ENCODE measurements at regions not wholly inside any gene's neighbourhood (a gene's known extent, or its start where the extent isn't known, plus 50 kb on each side); places are given as distances from the start of the nearest gene placed in this dataset.

DNA sequence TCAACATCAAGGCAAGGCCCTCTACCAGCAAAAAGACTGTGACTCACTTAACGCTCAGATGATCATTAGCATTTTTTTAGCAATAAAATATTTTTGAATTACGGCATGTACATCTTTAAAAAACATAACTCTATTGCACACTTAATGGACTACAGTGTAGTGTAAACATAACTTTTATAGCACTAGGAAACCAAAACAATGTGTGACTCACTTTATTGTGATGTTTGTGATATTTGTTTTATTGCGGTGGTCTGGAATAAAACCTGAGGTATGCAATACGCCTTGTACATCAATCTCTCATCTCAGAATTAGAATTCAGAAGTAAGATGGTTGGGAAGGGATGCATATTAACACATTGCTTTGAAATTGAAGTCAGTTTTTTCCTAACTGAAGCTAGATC is 106.9 kb upstream of the PTCH1 start:
- no peak for DNase-seq (ENCODE audit: low spot score)

DNA sequence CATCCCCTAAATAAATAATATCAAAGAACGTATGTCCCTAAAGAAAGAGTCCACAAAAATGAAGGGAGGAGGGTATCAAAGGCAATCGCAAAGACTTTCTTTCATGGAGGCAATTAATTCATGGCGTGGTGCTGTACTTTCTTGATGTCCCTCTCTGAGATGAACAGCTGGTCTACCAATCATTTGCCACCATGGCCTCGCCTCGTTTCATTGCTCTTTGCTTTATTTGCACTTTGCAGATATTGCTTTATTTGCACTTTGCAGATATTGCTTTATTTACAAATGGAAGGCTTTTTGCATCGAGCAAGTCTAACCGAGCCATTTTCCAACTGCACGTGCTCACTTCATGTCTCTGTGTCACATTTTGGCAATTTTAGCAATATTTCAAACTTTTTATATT is 104.0 kb upstream of the PTCH1 start:
- DNase-seq (ENCODE audit: low spot score), result no peak

DNA sequence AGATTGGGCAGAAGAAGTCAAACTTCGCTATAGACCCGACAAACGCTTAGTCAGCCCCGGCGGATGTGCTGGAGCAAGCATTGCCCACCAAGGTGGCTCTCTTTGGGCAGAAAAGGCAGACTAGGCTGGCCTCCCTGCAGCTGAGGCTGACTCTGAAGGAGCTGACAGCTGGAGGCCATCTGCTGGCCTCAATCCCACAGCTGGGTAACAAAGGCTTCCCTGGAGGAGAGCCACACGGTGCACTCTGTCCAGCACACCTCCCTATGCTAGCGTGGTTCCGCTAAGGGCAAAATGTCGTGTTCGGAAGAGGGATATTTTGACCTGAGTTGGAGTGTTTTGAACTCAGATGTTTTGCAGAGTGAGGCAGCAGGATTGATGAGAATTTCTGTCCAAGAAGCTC is 103.5 kb upstream of the PTCH1 start:
- no peak for DNase-seq (ENCODE audit: low spot score)

DNA sequence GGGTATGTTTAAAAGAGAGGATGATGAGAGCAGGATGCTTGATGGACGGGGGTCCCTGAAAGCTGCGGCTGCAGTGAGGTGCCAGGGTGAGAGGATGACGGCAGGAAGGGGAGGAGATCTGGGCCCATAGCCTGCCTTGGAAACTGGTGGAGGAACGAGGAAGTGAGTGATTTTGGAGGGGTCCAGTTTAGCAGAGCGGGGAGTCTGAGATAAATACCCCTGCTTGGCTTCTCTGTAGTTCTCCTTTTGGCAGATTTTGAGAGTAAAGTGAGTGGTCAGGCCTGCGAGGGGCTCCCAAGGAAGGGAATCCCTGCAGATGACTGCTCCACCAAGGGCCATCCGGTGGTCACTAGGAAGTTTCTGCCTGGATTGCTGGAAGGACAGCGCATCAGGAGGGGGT is 98.5 kb upstream of the PTCH1 start:
- DNase-seq (ENCODE audit: low spot score), result no peak

DNA sequence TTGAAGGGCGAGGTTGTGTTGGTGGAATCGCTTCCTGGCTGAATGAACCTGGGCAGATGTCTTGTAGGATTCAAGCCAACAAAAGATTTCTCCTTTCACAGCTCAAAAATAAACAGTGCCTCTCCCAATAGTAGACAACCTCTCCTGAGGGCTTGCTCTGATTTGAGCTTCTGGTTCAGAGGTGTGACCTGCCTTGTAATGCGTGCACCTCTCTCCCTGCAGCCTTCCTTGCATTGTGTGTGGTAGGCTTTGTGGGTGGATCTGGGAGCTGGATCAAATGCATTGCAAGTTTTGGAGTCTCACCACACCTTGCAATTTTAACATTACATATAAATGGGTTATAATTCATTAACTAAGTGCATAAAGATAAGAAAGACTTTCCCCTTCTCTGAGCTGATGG is 96.9 kb upstream of the PTCH1 start:
- no peak for DNase-seq (ENCODE audit: low spot score)

DNA sequence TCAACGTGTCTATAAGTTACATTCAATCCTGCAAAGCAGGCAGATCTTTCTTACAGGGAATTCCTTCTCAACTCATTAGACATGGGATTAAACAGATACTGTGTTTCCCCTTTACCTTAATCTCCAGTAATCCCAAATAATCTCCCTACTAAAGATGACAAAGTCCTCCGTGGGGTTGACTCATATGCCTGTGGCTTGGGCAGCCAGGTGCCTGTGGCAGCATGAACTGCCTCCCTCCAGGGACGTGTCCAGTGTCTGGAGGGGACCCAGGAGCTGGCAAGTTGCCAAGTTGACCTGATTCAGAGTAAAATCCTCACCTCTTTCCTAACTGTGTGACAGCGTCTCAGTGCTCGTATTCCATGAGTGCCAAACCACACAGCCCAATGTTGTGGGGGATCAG is 94.6 kb upstream of the PTCH1 start:
- no peak for DNase-seq (ENCODE audit: low spot score)

DNA sequence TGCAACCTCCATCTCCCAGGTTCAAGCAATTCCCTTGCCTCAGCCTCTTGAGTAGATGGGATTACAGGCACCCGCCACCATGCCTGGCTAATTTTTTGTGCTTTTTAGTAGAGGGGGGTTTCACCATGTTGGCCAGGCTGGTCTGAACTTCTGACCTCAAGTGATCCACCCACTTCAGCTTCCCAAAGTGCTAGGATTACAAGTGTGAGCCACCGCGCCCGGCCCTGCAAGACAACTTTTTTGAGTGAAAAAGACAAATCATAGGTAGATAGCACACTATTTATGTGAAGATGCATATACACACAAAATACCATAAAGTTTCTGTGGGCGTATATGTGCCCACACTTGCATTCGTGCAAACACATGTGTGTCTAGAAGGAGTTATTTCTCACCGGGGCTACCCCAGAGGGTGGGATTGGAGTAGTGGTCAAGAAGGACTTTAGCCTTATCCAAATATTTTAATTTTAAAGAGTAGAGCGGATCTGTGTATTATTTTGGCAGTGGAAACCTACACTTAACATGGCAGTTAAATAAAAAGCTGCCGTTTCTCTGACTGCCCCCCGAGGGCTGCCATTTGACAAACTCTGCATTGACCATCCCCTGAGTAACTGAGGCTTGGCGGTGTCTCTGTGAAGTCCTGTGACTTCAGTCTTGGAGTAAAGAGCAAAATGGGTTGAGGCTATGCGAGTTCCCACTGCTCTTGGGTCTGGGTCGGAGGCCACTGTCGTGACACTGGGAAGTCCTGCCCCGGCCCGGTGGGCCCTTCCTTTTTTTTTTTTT is 93.4 kb upstream of the PTCH1 start:
- DNase-seq (ENCODE audit: low spot score), result no peak

DNA sequence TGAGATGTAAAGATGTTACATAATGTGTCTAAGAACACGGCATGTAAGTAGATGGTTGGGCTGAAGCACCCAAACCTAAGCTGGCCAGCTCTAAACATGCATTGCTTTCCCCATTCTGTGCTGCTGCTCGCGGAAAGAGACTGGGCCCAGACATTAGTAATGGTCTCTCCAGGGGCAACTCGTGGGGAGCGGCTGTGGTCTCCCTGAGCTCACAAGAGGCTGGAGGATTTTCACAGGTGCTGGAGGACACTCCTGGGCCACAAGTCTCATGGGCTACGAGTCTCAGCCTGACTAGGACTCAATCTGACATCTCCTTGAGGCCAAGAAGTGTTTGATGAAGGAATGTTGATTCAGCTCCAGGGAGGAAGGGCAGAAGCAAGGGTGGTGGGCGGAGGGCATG is 92.7 kb upstream of the PTCH1 start:
- no peak for DNase-seq (ENCODE audit: low spot score)

DNA sequence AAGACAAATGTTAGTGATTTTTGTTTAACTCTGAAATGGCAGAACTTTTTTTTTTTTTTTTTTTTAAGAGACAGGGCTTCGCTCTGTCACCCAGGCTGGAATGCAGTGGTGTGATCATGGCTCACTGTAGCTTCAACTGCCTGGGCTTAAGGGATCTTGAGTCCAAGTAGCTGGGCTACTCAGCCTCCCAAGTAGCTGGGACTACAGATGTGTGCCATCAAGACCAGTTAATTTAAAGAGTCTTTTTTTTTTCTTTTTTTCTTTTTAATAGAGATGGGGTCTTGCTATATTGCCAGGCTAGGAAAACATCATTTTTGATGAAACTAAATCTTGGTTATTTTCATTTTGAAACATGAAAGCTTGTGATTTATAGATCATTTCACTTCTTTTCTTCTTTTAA is 91.6 kb upstream of the PTCH1 start:
- no peak for DNase-seq (ENCODE audit: low spot score)

DNA sequence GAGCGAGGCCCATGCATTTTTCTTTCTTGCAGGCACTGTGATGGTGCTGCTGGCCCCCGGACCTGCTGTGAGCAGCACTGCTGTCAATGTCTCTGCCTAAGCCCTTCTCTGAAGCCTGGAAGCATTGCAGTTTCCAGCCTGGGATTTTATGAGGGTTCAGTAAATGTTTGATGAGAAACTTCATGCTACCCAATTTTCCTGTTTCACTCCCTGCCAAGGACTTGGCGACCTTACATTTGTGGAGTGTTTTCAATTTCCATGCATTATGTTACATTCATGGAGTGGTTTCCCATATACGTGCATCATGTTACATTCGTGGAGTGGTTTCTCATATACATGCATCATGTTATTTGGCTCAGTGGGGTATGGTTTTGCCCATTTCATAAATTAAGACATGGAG is 90.7 kb upstream of the PTCH1 start:
- no peak for DNase-seq (ENCODE audit: low spot score)

DNA sequence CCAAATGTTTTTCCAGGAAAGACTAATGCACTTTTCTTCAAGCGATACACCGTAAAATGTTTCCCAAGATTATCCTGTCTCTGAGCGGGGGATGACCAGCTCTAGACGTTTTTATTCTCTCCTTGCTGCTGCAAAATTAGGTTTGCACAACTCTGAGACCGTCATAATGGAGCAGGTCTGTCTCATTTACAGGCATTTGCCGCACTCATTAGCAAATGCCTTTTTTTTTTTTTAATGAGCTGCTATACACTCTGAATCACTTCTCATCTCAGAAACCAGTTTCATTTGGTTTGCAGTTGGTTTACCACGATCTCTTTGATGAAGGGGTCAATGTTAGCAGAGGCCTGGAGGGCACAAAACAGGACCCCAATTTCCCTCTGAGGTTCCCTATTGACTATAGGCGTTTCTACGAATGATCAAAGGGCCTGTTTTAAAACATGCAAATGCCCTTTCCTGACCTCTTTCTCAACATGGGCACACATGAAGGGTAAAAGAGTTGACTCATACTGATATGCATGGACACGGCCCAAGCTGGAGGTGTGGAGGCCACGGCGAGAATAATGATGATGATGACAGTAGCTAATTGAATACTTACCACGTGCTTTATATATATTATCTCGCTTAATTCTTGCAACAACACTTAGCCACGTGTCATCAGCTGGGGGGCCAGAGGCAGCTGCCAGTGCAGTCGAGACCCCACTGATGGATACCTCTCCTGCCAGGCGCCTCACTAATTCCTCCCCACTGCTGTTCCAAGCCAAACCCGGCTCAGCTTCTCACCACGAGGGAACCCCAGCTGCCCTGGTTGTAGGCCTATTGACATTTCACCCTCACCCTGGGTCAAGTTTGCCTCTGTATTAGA is 89.9 kb upstream of the PTCH1 start:
- no peak for DNase-seq (ENCODE audit: low spot score)

DNA sequence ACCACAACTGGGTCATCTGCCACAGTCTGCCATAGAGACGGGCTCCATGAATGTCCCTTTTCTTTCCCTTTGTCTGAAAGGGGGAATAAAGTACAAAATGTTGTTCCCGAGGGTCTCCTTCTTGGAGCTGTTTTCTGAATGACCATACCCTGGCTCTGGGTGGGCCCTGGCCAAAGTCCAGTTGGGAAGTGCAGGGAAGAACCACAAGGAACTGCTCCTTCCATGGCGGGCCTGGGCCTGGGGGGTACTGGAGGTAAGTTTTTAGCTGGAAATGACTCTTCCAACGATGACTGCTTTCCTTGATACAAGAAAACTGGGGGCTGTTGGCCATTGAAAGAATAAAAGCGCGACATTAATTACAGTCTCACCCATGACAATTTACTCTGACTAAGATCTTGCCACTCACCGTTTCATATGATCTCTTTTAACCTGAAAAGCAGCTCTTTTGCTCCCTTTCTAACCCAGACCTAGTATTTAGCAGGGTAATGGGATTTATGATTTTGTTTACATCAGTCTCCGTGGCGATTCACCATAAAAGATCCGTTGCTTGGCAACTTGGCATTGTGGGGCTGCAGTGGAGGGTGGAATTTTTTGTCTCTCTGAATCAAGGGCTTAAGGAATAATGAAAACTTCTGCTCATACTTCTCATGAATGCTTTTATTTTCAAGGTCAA is 89.2 kb upstream of the PTCH1 start:
- no peak for DNase-seq (ENCODE audit: low spot score)

DNA sequence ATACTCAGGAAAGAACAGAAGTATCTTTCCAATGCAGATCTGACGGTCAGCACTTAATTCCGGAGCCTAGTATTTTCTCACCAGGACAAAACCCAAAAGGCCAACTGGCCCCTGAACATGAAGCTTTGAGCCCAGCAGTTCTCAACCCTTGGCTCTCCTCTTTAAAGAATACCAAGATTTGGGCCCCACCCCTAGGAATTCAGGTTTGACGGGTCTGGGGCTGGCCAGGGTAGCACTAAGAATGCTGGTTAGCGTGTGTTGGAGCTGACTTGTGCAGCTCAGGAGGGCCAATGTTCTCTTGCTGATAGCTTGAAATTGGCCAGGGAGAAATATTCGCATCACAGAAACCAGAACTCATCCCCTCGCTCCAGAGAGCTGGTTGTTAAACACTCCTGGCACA is 88.3 kb upstream of the PTCH1 start:
- DNase-seq (ENCODE audit: low spot score), result no peak

DNA sequence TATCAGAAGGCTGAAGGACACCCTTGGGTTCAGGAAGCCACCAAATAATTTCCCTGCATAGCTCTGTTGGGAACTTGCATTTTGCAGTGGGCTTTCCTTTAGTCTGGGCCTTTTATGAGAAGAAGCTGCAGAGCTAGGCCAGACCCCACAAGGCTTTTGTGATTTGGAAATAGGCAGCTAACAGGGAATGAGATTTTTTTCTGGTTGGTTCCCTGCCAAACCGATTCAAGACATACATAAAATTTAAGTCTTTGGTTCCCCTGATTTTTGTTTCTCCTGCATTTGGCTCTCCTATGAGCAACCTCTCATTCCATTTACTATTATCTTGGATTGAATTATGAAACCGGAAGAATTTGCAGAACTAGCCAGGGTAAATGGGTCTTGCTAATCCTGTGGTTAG is 81.5 kb upstream of the PTCH1 start:
- DNase-seq (ENCODE audit: low spot score), result no peak

DNA sequence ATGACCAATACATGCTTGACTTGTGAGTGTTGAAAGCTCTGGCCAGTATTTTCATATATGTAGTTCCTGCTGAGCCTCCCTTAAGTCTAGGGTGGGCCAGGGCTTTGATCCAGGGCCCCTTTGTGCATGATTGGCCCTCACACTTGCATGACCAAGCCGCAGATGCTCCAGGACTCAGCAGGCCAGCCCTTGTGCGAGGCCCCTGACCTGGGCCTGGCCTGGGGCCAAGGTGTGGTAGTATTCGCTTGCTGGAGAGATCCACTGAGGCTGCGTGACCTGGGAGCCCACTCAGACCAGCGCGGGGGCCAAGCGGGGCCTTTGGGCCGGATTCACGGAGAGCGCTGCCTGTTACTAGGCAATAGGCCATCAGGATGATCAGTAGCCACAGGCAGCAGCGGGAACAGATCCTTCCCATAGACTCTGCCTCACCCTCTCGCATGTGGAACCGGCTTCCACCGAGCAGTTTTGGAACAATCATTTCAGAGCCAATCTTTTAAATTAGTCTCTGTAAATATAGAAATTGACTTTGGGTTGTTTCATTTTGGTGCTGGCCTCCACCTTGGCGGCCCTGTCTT is 79.0 kb upstream of the PTCH1 start:
- DNase-seq (ENCODE audit: low spot score), result no peak

DNA sequence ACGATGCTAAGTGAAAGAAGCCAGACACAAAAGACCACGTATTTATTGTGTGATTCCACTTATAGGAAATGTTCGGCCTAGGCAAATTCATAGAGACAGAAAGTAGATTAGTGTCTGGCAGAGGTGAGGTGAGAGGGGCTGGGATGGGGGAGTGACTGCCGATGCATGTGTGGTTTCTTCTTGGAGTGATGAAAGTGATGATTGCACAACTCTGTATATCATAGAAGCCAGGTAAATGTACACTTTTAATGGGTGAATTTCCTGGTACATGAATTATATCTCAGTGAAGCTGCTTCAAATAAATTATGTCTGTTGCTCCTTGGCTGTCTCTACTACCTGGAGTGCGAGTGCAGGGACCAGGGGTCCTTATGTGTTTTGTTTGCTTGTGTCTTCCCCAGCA is 76.2 kb upstream of the PTCH1 start:
- no peak for DNase-seq (ENCODE audit: low spot score)

DNA sequence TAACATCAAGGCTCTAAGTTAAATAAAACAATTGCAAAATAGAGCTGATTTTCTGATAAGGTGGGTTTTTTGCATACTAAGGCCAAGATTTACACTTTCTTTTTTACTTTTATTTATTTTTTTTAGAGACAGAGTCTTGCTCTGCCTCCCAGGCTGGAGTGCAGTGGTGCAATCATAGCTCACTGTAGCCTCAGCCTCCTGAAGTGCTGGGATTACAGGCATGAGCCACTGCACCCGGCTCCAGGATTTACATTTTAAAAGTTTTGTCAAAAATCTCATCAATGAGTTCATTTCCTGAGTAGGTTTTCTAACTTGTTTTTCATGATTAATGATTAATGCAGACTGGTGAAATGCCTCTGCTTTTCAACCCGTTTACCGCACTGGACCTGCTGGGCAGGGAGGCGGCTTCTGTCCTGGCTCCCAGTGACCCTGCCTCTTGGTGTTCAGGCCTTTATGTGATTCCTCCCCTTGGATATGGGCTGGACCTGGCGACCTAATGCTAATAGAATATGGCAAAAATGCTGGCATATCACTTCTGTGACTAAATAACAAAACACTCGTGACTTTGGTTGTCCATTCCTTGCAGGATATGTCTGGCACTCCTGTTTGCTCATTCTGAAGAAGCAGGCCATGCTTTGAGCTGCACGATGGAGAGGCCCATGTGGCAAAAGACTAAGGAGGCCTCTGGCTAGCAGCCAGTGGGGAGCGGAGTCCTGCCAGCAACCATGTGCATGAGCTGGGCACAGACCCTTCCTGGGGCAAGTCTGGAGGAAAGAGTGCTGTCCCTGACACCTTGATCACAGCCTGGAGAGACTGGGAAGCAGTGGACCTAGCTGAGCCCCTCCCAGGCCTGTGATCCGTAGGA is 72.2 kb upstream of the PTCH1 start:
- no peak for DNase-seq (ENCODE audit: low spot score)

DNA sequence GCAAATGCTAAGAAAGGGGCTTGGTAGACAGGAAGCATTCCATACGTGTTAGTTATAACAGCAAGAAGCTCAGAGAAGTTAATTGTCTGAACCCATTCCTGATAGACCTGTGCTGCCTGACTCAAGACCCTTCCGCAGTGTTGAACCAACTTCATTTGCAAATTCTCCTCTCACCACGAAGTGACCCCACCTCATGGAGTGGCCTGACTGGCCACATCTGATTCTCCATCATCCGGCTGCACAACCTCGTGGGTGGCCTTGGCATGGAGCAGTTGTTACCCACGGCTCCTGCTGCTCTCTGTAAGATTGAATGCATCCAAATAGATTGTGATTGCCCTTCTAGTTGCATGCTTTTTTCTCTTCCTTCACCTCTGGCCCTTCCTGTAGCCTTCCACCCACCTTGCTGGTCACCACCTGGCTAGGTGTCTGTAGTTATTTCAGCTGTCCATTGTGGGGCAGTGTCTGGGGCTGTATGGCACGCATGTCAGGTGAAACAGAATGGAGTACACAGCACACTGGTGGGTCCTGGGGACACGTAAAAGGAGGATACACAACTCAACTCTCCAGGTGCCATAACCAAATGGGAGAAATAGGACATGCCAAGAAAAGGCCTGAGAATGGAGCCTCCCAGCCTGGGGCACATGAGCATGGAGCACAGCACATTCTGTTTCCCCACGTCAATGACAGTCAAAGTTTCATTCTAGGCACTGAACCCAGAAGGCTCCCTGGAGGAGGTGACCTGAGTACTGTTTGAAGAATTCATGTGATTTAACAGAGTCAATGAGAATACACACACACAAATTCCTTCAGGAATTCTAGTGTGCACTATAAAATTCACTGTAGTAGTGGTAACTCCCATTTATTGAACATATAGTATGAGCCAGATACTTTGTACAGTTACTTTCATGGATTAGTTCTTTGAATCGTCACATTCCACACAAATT is 70.5 kb upstream of the PTCH1 start:
- no peak for DNase-seq (ENCODE audit: low spot score)

DNA sequence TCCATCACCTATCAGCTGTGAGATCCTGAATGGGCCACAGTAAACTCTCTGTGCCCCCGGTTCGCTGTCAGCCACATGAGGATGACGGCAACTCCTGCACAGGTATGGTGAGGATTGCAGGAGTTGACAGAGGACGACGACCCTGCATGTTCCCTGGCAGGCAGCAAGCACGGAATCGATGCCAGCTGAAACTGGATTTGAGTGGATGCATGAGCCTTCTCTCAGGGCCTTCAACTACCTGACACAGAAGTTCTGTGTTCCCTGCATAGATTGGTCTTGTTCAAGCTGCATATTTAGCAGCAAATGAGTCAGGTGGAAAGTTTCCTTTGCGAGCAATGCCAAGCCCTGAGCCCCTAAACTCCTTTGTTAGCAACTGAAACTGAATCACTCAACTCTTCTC is 69.6 kb upstream of the PTCH1 start:
- DNase-seq (ENCODE audit: low spot score), result no peak

DNA sequence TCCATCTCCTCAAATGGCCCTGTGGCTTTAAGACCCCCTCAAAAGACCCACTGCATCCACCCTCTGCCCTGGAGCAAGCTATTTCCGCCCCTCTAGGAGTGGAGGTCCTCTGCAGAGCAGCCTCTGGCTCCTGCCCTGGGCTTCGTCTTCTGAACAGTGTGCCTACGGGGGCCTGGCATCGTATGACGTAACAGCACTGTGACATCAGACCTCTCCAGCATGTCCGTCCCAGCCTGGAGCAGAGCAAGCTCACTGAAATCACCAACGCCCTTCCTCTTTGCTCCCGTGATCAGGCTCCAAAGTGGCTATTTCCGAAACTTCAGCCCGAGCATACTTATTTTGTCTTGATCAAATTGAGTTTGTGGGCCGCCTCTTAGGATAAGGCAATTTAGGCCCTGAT is 69.1 kb upstream of the PTCH1 start:
- no peak for DNase-seq (ENCODE audit: low spot score)

DNA sequence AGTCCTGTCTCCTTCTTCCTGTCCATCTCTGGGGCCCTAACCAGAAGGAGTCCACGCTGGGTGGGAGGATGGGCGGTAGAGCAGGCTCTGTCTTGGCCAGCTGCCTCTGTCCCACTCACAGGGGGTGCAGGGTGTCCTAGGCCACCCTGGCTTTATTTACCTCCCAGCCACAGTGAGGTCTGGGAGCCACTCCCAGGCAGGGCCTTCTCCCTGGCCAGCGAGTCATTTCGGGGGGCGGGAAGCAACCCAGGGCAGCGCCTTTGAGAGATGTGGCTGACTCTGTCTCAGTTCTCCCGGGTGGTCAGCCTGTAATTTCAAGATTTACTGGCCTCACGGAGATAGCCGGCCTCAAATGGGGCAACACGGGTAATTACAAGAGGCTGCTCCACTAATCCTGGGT is 67.4 kb upstream of the PTCH1 start:
- DNase-seq (ENCODE audit: low spot score), result no peak
